ENCODE measurements at regions not wholly inside any gene's neighbourhood (a gene's known extent, or its start where the extent isn't known, plus 50 kb on each side); places are given as distances from the start of the nearest gene placed in this dataset.
A peak's percentile ranks its signal among the peaks of the same experiment; 100 is the strongest.
"Not testable (repeated sequence)": the region's sequence is repeated elsewhere in the genome, so short reads cannot be mapped to it uniquely, and the experiment has no call there.

DNA sequence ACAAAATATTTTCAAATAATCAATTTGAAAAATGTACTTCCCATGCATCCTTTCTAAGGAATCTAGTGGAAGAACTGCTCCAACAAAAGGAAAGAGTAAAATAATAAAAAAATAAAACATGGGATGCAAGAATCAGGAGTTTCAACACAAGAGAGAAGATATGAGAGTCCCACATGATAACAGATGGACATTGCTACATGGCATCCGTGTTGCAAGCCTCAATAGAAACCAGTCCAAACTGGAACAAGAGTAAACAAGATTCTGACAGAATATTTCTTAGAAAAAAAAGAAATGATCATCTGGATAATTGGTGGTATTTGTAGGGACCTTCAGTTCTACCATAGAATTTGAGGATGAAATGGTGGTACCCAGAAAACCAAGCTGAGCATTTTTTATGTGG, 186.8 kb downstream of the FRK start:
- DNase-seq (ENCODE audit: missing footprints) (no peak), ATAC-seq (no peak)
- intact Hi-C loops (cut with DNase I) = no loop called here

DNA sequence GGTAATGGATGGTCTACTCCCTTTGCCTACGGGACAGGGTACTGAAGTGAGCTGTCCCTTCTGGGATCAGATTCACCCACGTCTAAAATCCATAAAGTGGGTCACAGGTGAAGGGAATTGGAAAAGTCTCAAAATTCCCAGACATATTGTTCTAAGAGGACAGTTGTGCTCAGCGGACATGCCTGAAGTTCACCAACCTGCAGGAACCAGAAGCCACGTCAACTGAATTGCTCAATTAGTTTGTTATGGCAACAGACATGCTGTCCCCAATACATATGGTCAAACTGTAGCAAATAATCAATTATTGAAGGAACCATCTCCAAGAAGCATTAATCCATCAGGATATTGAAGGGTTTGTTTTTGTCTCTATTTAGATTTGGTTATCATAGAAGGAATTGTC, 190.2 kb downstream of the FRK start:
- DNase-seq (ENCODE audit: missing footprints) (no peak), ATAC-seq (no peak)
- intact Hi-C loops (cut with DNase I) = no loop called here

DNA sequence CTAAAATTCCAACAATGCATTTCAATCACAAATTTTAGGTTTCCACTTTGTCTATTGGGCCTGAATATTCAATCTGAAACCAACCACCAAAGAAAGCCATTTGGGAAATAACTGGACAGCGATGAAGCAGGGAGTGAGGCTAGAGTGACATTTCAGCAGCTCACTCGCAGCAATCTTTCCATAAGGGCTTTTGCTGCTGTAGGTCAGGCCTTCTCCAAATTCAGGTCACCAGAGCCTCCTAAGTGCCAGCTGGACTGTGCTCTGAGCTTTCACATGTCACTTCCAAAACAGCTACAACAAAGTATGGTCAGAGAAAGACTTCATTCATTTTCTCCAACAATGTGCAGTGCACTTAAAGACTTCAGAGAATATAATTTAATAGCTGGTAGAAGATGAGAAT, 194.8 kb downstream of the FRK start:
- intact Hi-C loops (cut with DNase I) = no loop called here
- peak; percentile 79 for ATAC-seq
- DNase-seq (ENCODE audit: missing footprints) = no peak

DNA sequence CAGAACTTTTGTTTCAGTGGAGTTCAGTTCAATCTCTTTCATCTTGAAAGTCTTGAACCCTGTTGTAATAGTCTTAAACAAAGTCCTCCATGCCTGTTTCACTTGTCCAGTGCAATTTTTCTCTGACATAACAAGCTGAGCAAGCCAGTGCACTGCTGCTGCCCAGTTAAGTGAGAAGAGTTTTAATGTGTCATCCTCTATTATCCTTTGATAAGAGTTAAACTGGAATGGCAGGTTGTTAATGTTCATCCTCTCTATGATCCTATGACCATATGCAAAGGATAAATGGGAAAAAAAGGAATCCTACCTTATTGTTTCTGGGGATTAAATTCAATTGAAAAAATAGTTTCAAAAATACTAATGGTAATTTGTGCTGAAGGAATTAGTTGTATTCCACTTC, 197.5 kb downstream of the FRK start:
- DNase-seq (ENCODE audit: missing footprints) (no peak), ATAC-seq (no peak)
- intact Hi-C loops (cut with DNase I) = no loop called here

DNA sequence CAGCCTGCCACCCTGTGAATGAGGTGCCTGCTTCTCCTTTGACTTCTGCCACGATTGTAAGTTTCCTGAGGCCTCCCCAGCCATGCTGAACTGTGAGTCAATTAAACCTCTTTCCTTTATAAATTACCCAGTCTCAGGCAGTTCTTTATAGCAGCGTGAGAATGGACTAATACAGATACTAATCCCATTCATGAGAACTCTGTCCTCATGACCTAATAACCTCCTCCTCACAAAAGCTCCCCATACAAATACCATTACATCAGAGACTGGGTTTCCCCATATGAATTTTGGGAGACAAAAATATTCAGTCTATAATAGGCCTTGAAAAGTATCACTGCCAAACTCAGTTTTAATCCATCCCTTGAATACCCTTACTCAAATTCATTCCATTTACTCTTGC, 199.0 kb downstream of the FRK start:
- ATAC-seq; DNase-seq (ENCODE audit: missing footprints); intact Hi-C loops (cut with DNase I): not testable (repeated sequence)

DNA sequence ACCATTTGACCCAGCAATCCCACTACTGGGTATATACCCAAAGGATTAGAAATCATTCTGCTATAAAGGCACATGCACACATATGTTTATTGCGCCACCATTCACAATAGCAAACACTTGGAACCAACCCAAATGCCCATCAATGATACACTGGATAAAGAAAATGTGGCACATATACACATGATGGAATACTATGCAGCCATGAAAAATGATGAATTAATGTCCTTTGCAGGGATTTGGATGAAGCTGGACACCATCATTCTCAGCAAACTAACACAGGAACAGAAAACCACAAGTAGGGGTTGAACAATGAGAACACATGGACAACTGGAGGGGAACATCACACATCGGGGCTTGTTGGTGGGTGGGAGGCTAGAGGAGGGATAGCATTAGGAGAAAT, 201.1 kb downstream of the FRK start:
- DNase-seq (ENCODE audit: missing footprints); ATAC-seq; intact Hi-C loops (cut with DNase I): not testable (repeated sequence)

DNA sequence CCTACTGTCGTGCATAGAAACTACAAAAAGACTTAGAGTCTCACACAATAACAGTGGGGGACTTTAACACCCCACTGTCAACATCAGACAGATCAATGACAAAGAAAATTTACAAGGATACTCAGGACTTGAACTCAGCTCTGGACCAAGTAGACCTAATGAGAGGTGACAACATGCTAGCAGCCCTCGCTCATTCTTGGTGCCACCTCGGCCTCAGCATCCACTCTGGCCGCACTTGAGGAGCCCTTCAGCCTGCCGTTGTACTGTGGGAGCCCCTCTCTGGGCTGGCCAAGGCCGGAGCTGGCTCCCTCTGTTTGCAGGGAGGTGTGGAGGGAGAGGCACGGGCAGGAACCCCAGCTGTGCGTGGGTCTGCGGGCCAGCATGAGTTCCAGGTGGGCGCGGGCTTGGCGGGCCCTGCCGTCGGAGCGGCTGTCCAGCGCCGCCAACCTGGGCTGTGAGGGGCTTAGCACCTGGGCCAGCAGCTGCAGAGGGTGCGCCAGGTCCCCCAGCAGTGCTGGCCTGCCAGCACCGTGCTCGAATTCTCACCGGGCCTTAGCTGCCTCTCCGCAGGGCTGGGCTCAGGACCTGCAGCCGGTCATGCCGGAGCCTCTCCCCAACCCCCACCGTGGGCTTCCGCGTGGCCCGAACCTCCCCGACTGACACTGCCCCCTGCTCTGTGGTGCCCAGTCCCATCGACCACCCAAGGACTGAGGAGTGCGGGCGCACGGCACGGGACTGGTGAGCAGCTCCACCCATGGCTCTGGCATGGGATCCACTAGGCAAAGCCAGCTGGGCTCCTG, 205.6 kb downstream of the FRK start:
- DNase-seq (ENCODE audit: missing footprints) (no peak), ATAC-seq (no peak)
- intact Hi-C loops (cut with DNase I) = no loop called here

DNA sequence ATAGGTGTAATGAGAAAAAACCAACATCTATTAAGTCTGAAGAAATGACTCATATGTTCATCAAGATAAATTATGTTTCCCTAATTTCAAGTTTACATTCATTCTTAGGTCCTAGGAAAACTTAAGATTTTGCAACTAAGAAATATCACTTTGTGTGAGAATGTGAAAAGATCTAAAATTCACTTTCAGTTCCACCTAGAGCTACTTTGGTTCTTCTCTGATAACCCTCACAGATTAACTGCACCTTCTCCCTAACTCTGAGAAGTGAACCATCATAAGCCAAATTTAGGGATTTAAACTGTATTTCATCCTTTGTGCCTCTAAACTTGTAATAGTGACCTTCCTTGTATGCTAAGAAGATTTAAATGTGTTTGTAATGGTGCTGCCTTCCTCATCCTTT, 213.0 kb downstream of the FRK start:
- DNase-seq (ENCODE audit: missing footprints) (no peak), ATAC-seq (no peak)
- intact Hi-C loops (cut with DNase I) = no loop called here

DNA sequence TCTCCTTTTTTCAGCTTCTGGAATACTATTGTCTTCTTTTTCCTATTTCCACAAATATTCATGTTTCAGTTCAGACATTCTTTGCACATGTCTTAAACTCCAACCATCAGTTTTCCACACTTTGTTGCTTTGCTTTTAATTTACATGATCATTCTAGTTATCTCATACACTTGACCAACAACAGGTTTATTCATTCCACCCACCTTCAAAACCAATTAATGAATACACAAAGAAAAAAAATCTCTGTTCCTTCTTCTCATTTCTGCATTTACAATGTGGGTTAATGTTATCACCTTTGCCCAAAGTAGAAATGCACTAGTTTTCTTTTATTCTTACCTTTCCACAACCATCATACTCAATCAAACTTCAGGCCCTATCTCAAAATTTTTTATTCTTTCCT, 216.7 kb downstream of the FRK start:
- ATAC-seq (no peak), DNase-seq (ENCODE audit: missing footprints) (no peak)
- intact Hi-C loops (cut with DNase I) = no loop called here

DNA sequence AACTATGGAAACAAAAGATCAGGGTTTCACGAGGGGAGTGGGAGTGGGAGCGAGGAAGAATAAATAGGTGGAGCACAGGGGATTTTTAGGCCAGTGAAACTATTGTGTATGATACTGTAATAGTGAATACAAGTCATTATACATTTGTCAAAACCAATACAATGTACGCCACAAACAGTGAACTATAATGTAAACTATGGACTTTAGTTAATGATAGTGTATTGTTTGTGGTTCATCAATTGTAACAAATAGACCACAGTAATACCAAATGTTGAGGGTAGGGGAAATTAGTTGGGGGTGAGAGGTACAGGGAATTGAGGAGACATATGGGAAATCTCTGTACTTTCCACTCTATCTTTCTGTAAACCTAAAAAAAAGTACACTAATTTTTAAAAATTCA, 218.4 kb downstream of the FRK start:
- no peak for DNase-seq (ENCODE audit: missing footprints)
- ATAC-seq = no peak

DNA sequence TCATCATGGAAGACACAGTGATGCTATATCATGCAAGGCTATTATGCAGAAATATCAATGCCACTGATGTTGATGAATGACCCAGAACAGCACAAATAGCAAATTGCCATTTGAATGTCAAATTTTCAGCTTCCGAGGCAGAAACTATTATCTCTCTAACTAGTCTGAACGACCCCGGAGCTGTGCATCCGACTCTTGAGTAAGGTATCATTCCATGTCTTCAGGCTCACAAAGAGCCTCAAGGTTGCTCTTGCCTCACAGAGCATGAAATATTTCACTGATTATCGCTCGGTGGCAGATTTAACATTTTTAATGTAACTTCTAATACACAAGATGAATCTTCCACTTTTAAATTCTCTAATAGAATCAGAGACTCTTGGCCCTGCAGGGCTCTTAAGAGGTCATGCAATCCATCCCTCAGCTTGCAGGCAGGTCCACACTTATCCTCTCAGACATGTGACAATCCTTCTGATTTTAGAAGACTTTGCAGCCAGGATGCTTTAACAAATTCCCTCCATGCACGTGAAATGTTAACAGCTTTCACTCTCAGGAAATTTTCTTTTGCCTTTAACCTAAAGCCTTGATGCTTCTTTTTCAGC, 221.0 kb downstream of the FRK start:
- ATAC-seq = no peak

More for the DNA sequence above, 218.4 kb downstream of the FRK start:
- intact Hi-C loops (cut with DNase I) = no loop called here

DNA sequence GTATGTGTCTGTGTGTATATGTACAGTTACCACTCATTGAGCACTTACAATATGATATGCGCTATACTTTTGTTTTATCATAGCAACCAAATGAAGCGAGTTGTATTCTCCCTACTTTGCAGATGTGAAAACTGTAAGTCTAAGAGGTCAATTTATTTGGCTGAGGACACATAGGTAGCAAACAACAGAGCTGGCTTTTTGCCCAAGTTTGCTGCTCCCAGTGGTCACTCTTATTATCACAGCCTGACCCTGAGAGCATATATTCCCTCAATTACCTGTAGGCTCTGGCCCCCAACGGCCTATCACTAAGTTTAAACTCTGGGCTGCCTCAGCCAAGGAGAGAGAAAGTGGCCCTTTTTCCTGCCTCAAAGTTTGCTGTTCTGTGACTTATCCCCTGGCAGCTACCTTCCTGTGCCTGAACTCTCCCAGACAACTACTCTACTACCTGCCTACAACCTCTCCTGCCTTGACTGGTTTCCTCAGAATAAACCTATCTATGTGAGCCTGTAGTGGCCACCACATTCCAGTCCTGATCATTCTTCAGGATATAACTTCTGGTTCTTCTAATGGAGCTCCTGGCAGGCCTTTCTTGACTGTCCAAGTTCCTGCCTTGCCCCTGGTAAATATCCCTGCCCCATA, 221.8 kb downstream of the FRK start:
- ATAC-seq = no peak
- intact Hi-C loops (cut with DNase I) = no loop called here
- DNase-seq (ENCODE audit: missing footprints) = no peak

More for the DNA sequence above, 221.0 kb downstream of the FRK start:
- no peak for DNase-seq (ENCODE audit: missing footprints)
- intact Hi-C loops (cut with DNase I) = no loop called here

DNA sequence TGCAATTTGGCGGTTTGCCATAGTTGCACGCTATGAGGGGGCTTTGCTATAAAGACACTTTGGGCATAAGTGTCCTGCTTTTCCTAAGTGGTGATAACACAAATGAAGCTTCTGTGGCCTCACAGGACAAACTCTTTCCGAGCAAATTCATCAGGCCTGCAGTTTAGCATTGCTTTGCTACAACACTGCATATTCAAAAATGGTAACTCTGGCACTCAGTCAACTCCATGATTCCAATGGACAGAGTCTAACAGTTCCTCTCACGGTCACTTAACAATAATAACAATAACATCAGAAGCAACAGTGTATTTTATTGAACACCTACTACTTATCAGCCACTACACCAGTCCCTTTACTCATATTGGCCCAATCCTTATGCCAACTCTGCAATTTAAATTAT, 222.5 kb downstream of the FRK start:
- ATAC-seq (no peak), DNase-seq (ENCODE audit: missing footprints) (no peak)
- intact Hi-C loops (cut with DNase I) = no loop called here

DNA sequence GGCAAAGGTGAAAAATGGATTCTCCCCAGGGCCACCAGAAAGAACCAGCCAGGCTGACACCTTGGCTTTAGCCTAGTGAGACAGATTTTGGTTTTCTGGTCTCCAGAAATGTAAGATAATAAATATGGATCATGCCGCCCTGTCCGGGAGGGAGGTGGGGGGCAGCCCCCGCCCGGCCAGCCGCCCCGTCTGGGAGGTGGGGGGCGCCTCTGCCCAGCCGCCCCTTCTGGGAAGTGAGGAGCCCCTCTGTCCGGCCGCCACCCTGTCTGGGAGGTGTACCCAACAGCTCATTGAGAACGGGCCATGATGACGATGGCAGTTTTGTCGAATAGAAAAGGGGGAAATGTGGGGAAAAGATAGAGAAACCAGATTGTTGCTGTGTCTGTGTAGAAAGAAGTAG, 224.3 kb downstream of the FRK start:
- ATAC-seq; DNase-seq (ENCODE audit: missing footprints); intact Hi-C loops (cut with DNase I): not testable (repeated sequence)

DNA sequence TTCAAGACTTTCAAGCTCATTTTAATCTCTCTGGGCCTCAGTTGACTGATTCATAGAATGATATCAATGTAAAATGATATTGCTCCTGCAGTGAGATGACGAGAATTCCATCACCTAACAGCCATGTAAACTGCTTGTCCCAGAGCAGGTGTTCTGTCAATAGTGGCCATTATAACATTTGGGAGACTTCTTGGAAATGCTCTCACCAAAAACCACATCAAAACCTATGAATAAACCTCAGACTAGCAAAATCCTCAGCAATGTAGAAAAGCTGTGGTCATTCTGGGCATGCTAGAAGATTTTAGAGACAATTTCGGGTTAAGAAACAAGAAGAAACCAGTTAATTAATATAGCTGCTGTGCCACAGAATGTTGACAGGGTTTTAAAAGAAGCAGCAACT, 225.4 kb downstream of the FRK start:
- intact Hi-C loops (cut with DNase I) = no loop called here
- no peak for ATAC-seq

DNA sequence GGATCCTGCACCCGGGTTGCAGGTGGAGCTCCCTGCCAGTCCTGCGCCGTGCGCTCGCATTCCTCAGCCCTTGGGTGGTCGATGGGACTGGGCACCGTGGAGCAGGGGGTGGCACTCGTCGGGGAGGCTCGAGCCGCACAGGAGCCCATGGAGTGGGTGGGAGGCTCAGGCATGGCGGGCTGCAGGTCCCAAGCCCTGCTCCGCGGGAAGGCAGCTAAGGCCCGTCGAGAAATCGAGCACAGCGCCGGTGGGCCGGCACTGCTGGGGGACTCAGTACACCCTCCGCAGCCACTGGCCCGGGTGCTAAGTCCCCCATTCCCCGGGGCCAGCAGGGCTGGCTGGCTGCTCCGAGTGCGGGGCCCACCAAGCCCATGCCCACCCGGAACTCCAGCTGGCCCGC, 226.1 kb downstream of the FRK start:
- ATAC-seq; DNase-seq (ENCODE audit: missing footprints); intact Hi-C loops (cut with DNase I): not testable (repeated sequence)

More for the DNA sequence above, 225.4 kb downstream of the FRK start:
- DNase-seq (ENCODE audit: missing footprints) = no peak

DNA sequence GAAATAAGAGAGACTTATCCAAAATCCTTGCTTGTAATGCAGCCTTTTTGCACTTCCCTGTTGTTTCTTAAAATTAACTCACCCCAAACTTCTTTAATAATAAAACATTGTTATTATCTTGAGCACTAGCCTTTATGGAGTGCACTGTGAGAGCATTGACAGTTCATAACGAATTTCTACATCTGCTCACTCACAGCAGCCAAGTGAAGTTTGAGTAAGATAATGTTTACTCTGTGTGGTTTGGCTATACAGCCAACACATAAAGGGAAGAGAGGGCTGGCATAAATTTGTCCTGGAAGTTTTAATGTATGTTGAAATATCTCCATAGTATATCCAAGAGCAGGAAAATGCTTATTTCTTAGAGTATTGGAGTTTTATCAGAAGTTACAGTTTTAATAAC, 227.9 kb downstream of the FRK start:
- DNase-seq (ENCODE audit: missing footprints) (no peak), ATAC-seq (no peak)
- intact Hi-C loops (cut with DNase I) = no loop called here

DNA sequence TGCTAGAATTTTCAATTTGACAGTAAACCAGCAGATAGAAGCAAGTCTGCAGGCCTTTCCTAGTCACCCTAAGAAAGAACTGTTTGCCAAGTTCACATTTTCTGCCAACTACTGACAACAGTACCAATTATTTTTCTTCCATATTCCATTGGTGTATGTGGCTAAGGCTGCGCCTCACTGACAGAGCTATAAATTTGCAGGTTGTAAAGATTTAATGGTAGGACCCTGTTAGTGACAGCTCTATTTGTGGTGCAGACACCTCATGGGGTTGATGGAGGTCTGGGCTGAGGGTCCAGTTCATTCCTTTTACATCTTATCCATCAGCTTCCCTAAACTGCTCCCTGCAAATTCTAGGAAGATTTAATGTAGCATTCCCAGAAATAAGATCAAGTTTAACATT, 228.5 kb downstream of the FRK start:
- no peak for DNase-seq (ENCODE audit: missing footprints)
- intact Hi-C loops (cut with DNase I) = no loop called here
- no peak for ATAC-seq

DNA sequence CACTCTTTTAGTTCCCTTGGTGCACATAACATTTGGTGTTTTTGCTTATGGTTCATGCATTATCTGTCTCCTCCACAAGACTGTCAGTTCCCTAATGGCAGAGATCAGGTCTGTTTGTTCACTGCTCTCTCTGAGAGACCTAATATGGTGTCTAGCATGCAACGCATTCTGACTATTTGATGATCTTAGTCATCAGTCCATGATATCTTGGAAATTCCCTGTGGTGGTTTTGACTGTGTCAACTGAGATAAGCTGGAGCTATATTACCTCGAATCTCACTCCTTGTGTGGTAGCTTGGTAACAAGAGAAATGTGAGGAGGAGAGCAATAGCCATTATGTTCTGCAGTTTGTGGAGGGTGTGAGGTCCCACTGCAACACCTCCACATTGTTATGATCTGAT, 229.8 kb downstream of the FRK start:
- intact Hi-C loops (cut with DNase I) = no loop called here
- no peak for DNase-seq (ENCODE audit: missing footprints)
- no peak for ATAC-seq

DNA sequence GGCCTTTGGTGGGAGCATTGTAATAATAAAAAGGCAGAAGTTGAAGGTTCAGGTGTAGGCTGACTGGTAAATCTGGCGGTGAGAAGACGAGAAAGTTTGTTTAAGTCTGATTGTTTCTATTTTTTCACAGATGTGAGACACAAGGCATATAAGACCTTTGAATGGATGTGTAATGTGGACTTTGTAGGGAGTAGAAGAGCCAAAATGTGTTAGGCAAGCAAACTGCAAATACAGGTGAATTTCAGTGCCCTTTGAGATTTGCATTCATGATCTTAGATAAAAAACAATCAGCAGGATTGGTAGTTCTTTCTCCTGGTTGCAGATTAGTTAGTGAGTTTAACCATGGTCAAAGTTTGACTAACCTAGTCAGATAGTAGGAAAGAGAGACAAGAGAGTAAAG, 238.9 kb downstream of the FRK start:
- intact Hi-C loops (cut with DNase I) = no loop called here
- DNase-seq (ENCODE audit: missing footprints) (no peak), ATAC-seq (no peak)
